Mucosa of descending colon (tissue), 3 donors: ENCODE measurements at regions not wholly inside any gene's neighbourhood (a gene's known extent, or its start where the extent isn't known, plus 50 kb on each side); places are given as distances from the start of the nearest gene placed in this dataset.

Experiments used
- ATAC-seq: fragments of 200-7000 bp; cut with Tn5 transposase; one replicate; pipeline ENCODE4 v1.9.1; 2020; ENCODE audit warnings: mild to moderate bottlenecking, moderate library complexity
- DNase-seq, 3 donors: peaks; one replicate each; pipeline ENCODE4 v3.0.0-alpha.2; 2020
- H3K36me3 ChIP-seq: fragments of 200-600 bp; one replicate; pipeline ENCODE4 v1.8.0; 2021; ENCODE audit warnings: low read depth, mild to moderate bottlenecking
- H3K4me1 ChIP-seq: fragments of 200-600 bp; one replicate; pipeline ENCODE4 v1.8.0; 2021; ENCODE audit warnings: low read depth, mild to moderate bottlenecking
- H3K4me3 ChIP-seq: fragments of 200-600 bp; one replicate; pipeline ENCODE4 v1.8.0; 2021; ENCODE audit warnings: mild to moderate bottlenecking
- H3K9me3 ChIP-seq: fragments of 200-600 bp; one replicate; pipeline ENCODE4 v1.8.0; 2021; ENCODE audit warnings: mild to moderate bottlenecking
- CTCF ChIP-seq: fragments of 200-600 bp; IDR thresholded peaks from one replicate; pipeline ENCODE4 v1.8.0; 2022; ENCODE audit warnings: antibody characterized with exemption, mild to moderate bottlenecking
- intact Hi-C, 2 donors: fragments of 100-400 bp; cut with DNase I in 1 of 2; cut with micrococcal nuclease in 1 of 2; formaldehyde crosslinking; loops; one replicate each; pipeline versions ENCODE4 v1.11.0 to v1.11.1; 2022; cut with DNase I, micrococcal nuclease
- donor health status: DM: no; HTN: no; CAD: no; lungs with moderate emphysema.
- donor health status: DM: no; HTN: no; CAD: no.
- donor health status: DM: no; HTN: yes; CAD: no.

DNA sequence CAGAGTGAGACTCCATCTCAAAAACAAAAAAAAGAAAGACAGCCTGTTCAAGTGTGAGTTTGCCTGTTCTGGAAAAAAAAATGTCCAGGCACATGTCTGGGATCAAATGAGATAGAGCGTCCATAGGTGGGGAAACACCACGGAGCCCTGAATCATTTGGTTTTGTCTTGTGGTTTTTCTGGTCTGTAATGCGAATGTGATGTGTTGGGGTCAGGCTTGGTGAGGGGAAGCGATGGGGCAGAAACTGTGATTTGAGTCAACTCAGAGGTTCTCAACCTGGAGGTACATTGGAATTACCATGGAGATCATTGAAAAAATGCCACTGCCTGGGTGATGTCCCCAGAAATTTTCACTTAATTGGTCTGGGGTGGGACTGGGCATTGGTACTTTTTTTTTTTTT, 183.9 kb upstream of the PWP1 start:
- Histone ChIP-seq H3K36me3 (no peaks in the 10 kb centered on the region), H3K4me1 (no peaks in the 10 kb centered on the region), H3K9me3 (no peaks in the 10 kb centered on the region), H3K4me3 (no peak overlapping the region)
- DNase-seq (no peak), ATAC-seq (no peak)
- intact Hi-C loops = no loop called here
- no peak for TF ChIP-seq CTCF

GRCh38 chr12:107503129-107503855, 182.3 kb upstream of the PWP1 start:
- Histone ChIP-seq H3K36me3 (no peaks in the 10 kb centered on the region), H3K4me3 (no peak overlapping the region), H3K9me3 (no peaks in the 10 kb centered on the region), H3K4me1 (no peaks in the 10 kb centered on the region)
- ATAC-seq (no peak), DNase-seq (no peak)
- no peak for TF ChIP-seq CTCF
- intact Hi-C loops = no loop called here

- TF ChIP-seq CTCF = no peak
- Histone ChIP-seq H3K4me1 (no peaks in the 10 kb centered on the region), H3K9me3 (no peaks in the 10 kb centered on the region), H3K4me3 (no peak overlapping the region), H3K36me3 (no peaks in the 10 kb centered on the region)
- ATAC-seq (no peak), DNase-seq (no peak)
- intact Hi-C loops = no loop called here
Observed at GRCh38 chr12:107503887-107504885, 181.4 kb upstream of the PWP1 start.

DNA sequence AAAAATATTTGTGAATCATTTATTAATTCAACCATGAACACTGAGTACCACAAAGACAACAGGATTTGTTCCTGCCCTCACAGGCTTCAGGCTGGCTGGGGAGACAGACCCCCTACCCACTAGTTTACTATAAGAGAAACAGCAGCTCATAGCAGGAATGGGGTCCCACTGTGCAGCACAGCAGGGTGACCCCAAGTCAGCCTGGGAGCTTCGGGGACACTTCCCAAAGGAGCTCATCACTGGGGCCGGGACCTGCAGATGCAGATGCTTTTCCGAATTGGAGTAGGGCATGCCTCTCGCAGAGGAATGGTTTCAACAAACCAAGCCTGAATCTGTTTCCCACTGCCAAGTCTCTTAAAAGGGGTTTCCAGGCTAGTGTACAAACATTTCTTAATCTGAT, 176.2 kb upstream of the PWP1 start:
- DNase-seq (no peak), ATAC-seq (no peak)
- H3K4me3 ChIP-seq = no peak overlapping the region
- no peaks in the 10 kb centered on the region for H3K9me3 ChIP-seq
- intact Hi-C loops = no loop called here
- H3K4me1 ChIP-seq = no peaks in the 10 kb centered on the region
- TF ChIP-seq CTCF = no peak
- no peaks in the 10 kb centered on the region for H3K36me3 ChIP-seq

GRCh38 chr12:107510211-107510610, 175.4 kb upstream of the PWP1 start:
- DNase-seq (no peak), ATAC-seq (no peak)
- no peak for TF ChIP-seq CTCF
- intact Hi-C loops = no loop called here
- H3K4me3 ChIP-seq = no peak overlapping the region
- no peaks in the 10 kb centered on the region for H3K9me3 ChIP-seq
- H3K4me1 ChIP-seq = no peaks in the 10 kb centered on the region
- H3K36me3 ChIP-seq = no peaks in the 10 kb centered on the region
